Coronary artery (tissue), 2 donors: ENCODE measurements at regions not wholly inside any gene's neighbourhood (a gene's known extent, or its start where the extent isn't known, plus 50 kb on each side); places are given as distances from the start of the nearest gene placed in this dataset.

Experiments
- DNase-seq: peaks from one replicate; pipeline ENCODE4 v3.0.0-alpha.2; 2017; ENCODE audit warnings: low spot score
- H3K27ac ChIP-seq, 2 donors: fragments of 200-600 bp; sonication (generic); one replicate each; pipeline ENCODE4 v1.5.1; 2016 to 2019
- H3K4me3 ChIP-seq: fragments of 200-600 bp; sonication (generic); 2 replicates; pipeline ENCODE4 v1.5.1; 2016; ENCODE audit warnings: mild to moderate bottlenecking, moderate library complexity
- CTCF ChIP-seq: fragments of 200-600 bp; sonication (generic); IDR thresholded peaks from one replicate; pipeline ENCODE4 v1.5.1; 2019; ENCODE audit warnings: antibody characterized with exemption

- H3K4me3 ChIP-seq, result peak overlapping the region; percentile 54
- TF ChIP-seq CTCF, result no peak
Measured at GRCh38 chr17:55635253-55635914, 87.3 kb downstream of the TMEM100 start.

GRCh38 chr17:55634702-55635101 lies 88.0 kb downstream of the TMEM100 start:
- no peak overlapping the region for H3K4me3 ChIP-seq
- no peak for TF ChIP-seq CTCF
- no peak for DNase-seq
- H3K27ac ChIP-seq, result no peak overlapping the region

More at GRCh38 chr17:55635253-55635914, 87.3 kb downstream of the TMEM100 start:
- H3K27ac ChIP-seq, result peak overlapping the region in 1 of 2 donors; percentile 11
- DNase-seq, result no peak

- no peak overlapping the region for H3K4me3 ChIP-seq
- no peak for DNase-seq
- H3K27ac ChIP-seq, result no peak overlapping the region
- no peak for TF ChIP-seq CTCF
Measured at GRCh38 chr17:55632893-55633292, 89.8 kb downstream of the TMEM100 start.

GRCh38 chr17:55632236-55632635 lies 90.4 kb downstream of the TMEM100 start:
- H3K4me3 ChIP-seq, result no peak overlapping the region
- no peak overlapping the region for H3K27ac ChIP-seq
- TF ChIP-seq CTCF, result no peak
- no peak for DNase-seq

GRCh38 chr17:55629995-55630394 lies 92.7 kb downstream of the TMEM100 start:
- no peak for TF ChIP-seq CTCF
- H3K27ac ChIP-seq, result no peak overlapping the region
- H3K4me3 ChIP-seq, result no peak overlapping the region
- DNase-seq, result no peak

- DNase-seq, result no peak
- H3K27ac ChIP-seq, result no peak overlapping the region
- no peak for TF ChIP-seq CTCF
- H3K4me3 ChIP-seq, result no peak overlapping the region
Measured at GRCh38 chr17:55625521-55625920, 97.1 kb downstream of the TMEM100 start.

- TF ChIP-seq CTCF, result no peak
- Histone ChIP-seq H3K27ac (no peak overlapping the region), H3K4me3 (no peak overlapping the region)
- no peak for DNase-seq
Measured at GRCh38 chr17:55624772-55625433, 97.8 kb downstream of the TMEM100 start.
